HepG2 (cell line): ENCODE measurements at regions not wholly inside any gene's neighbourhood (a gene's known extent, or its start where the extent isn't known, plus 50 kb on each side); places are given as distances from the start of the nearest gene placed in this dataset.

ENCODE experiments used
- ATAC-seq: fragments of 200-7000 bp; cut with Tn5 transposase; 3 replicates; pipeline ENCODE4 v1.9.1; 2020; ENCODE audit warnings: mild to moderate bottlenecking, moderate library complexity
- BruUV-seq: library from RNA; stranded (reverse); fragments of 400-500 nt; replicated peaks from 2 replicates; lab custom pipeline; 2021; lab: Mats Ljungman, UMichigan
- CTCF ChIA-PET: fragments of 300-600 bp; formaldehyde crosslinking; extraction: SDS; loops from one replicate; lab custom pipeline; 2021; ENCODE audit warnings: low total read pairs, inconsistent platforms, low intra/inter-chr PET ratio; lab: Yijun Ruan, JAX
- POLR2A ChIA-PET: fragments of 350-600 bp; sonication (Branson Sonifier 250); formaldehyde crosslinking; loops from one replicate; lab custom pipeline; 2020; ENCODE audit warnings: antibody characterized with exemption, inconsistent platforms; lab: Yijun Ruan, JAX
- DNase-seq: peaks from one replicate; pipeline ENCODE4 v3.0.0-alpha.2; 2015; ENCODE audit warnings: low spot score
- FAIRE-seq: peaks from 3 replicates; lab custom pipeline; 2011; peaks lifted over from hg19 to GRCh38; lab: Jason Lieb, UNC
- H2AFZ ChIP-seq: one replicate; pipeline ENCODE4 v1.6.1; 2011; ENCODE audit warnings: low read length, inconsistent platforms
- H3K27ac ChIP-seq: fragments of 300-600 bp; 3 replicates; pipeline ENCODE4 v1.8.0; 2011; ENCODE audit warnings: mixed run types, mild to moderate bottlenecking, mixed read lengths, low read length, inconsistent platforms; ENCODE audit not compliant: insufficient read depth; ENCODE audit errors: extremely low read length
- H3K27me3 ChIP-seq, 2 experiments: fragments of 200-600 bp in 1 of 2; 2 replicates in 1 of 2; 3 replicates in 1 of 2; pipeline versions ENCODE4 v1.6.0 to v1.8.0; 2011; ENCODE audit warnings: low read length in 2 of 2, mild to moderate bottlenecking in 2 of 2, moderate library complexity in 2 of 2, inconsistent platforms in 1 of 2; ENCODE audit not compliant: insufficient read depth in 2 of 2, control insufficient read depth in 1 of 2
- H3K36me3 ChIP-seq, 2 experiments: fragments of 200-600 bp in 1 of 2; replicated peaks in 1 of 2; 2 replicates in 1 of 2; 3 replicates in 1 of 2; pipeline versions ENCODE4 v1.5.1 to v1.8.0; 2011; ENCODE audit warnings: low read length in 2 of 2, inconsistent platforms in 1 of 2; ENCODE audit not compliant: insufficient read depth in 2 of 2, control insufficient read depth in 1 of 2
- H3K4me1 ChIP-seq: 2 replicates; pipeline ENCODE4 v1.5.1; 2012; ENCODE audit warnings: low read length, inconsistent platforms; ENCODE audit not compliant: insufficient read depth
- H3K4me2 ChIP-seq: 2 replicates; pipeline ENCODE4 v1.6.0; 2011; ENCODE audit warnings: low read depth, low read length, inconsistent platforms
- H3K4me3 ChIP-seq, 3 experiments: fragments of 200-600 bp in 1 of 3; sonication (generic), shearing (Covaris generic) in 1 of 3; replicated peaks in 1 of 3; 2 replicates each; pipeline ENCODE4 v1.5.1; 2011 to 2016; ENCODE audit warnings: low read length in 3 of 3, inconsistent platforms in 2 of 3, low read depth in 2 of 3, mild to moderate bottlenecking in 2 of 3, control low read depth in 1 of 3, mixed read lengths in 1 of 3; ENCODE audit not compliant: insufficient read depth in 1 of 3
- H3K79me2 ChIP-seq: one replicate; pipeline ENCODE4 v1.6.1; 2011; ENCODE audit warnings: low read length, inconsistent platforms; ENCODE audit not compliant: insufficient read depth
- H3K9ac ChIP-seq: 2 replicates; pipeline ENCODE4 v1.6.0; 2011; ENCODE audit warnings: mild to moderate bottlenecking, low read depth, low read length, inconsistent platforms; ENCODE audit not compliant: insufficient read depth
- H3K9me3 ChIP-seq: 2 replicates; pipeline ENCODE4 v1.5.1; 2012; ENCODE audit warnings: mild to moderate bottlenecking, low read length
- H4K20me1 ChIP-seq: 2 replicates; pipeline ENCODE4 v1.6.0; 2011; ENCODE audit warnings: inconsistent platforms, mild to moderate bottlenecking, low read length, moderate library complexity; ENCODE audit not compliant: insufficient read depth
- MLXIP ChIP-seq: sonication (generic); formaldehyde crosslinking; IDR thresholded peaks from 2 replicates; pipeline ENCODE4 v1.9.0; 2021; ENCODE audit warnings: missing genetic modification reagents, borderline replicate concordance
- STAT6 ChIP-seq: sonication (generic); formaldehyde crosslinking; IDR thresholded peaks from 2 replicates; pipeline ENCODE4 v1.4.0; 2020; ENCODE audit warnings: missing genetic modification reagents, mild to moderate bottlenecking, borderline replicate concordance
- ZBTB10 ChIP-seq: sonication (generic); formaldehyde crosslinking; IDR thresholded peaks from 2 replicates; pipeline ENCODE4 v1.4.0; 2020; ENCODE audit warnings: missing genetic modification reagents, borderline replicate concordance
- WGBS: methylation state at CpG from one replicate; pipeline ENCODE4 v1.1.6; 2017; ENCODE audit warnings: low lambda C conversion rate; 5-methylcytosine and 5-hydroxymethylcytosine counted together
- in situ Hi-C: cut with HindIII; loops from 2 replicates; pipeline ENCODE4 v1.10.0; 2017; ENCODE audit warnings: low pct_unique_long_range_greater_than_20kb; ENCODE audit not compliant: extremely low pct_ligation_motif_present
- intact Hi-C: fragments of 100-400 bp; cut with micrococcal nuclease; formaldehyde crosslinking; loops from one replicate; pipeline ENCODE4 v1.10.0; 2022; ENCODE audit not compliant: unreplicated experiment

GRCh38 chr10:2980791-2981360 lies 86.5 kb upstream of the PFKP start:
- Histone ChIP-seq H3K9me3 (no peaks in the 10 kb centered on the region), H2AFZ (no peak overlapping the region), H3K9ac (no peak overlapping the region), H3K27ac (no peak overlapping the region), H3K4me1 (peaks cover 8% of the 10 kb centered on the region), H3K4me2 (no peak overlapping the region), H4K20me1 (no peaks in the 10 kb centered on the region), H3K4me3 (no peak overlapping the region), H3K79me2 (no peaks in the 10 kb centered on the region), H3K27me3 (peaks cover 4 to 14% of the 10 kb centered on the region in 2 experiments; a peak in 3 of 5 replicates), H3K36me3 (no peaks in the 10 kb centered on the region)
- no peak for TF ChIP-seq MLXIP (CRISPR knock-in tag)
- no peak for TF ChIP-seq STAT6
- TF ChIP-seq ZBTB10: no peak
- no peak for FAIRE-seq
- 41% methylated on average over 10 of the region's 10 CpGs for WGBS
- BruUV-seq: no TSS peak
- no peak for DNase-seq
- POLR2A ChIA-PET: no interaction called here
- in situ Hi-C loops (no loop called here), intact Hi-C loops (no loop called here)
- ATAC-seq: no peak
- CTCF ChIA-PET: no interaction called here
